Fibroblast of lung (primary cell): ENCODE measurements at regions not wholly inside any gene's neighbourhood (a gene's known extent, or its start where the extent isn't known, plus 50 kb on each side); places are given as distances from the start of the nearest gene placed in this dataset.
"Not testable (repeated sequence)": the region's sequence is repeated elsewhere in the genome, so short reads cannot be mapped to it uniquely, and the experiment has no call there.

ENCODE experiments used
- CTCF ChIP-seq, 2 donors: IDR thresholded peaks in 1 of 2; conservative IDR thresholded peaks in 1 of 2; 1 replicate in 1 of 2; 2 replicates in 1 of 2; pipeline ENCODE4 v1.5.1; 2011 to 2012; ENCODE audit warnings: low read length in 2 of 2, control low read depth in 1 of 2, inconsistent platforms in 1 of 2, low read depth in 1 of 2, mild to moderate bottlenecking in 1 of 2
- EZH2 ChIP-seq: IDR thresholded peaks from 2 replicates; pipeline ENCODE4 v1.5.1; 2012; ENCODE audit warnings: low read length, control low read depth, mild to moderate bottlenecking; ENCODE audit errors: missing control alignments

- not testable (repeated sequence) for TF ChIP-seq CTCF (conservative IDR thresholded peaks at IDR 0.05 in 1 of 2, IDR thresholded peaks at IDR 0.05 in 1 of 2; ENCODE audit: low read depth in 1 of 2, low read length in 2 of 2); EZH2
Observed at GRCh38 chr22:25480868-25481267, 83.6 kb upstream of the GRK3 start.
